PC-9 (cell line): ENCODE measurements at regions not wholly inside any gene's neighbourhood (a gene's known extent, or its start where the extent isn't known, plus 50 kb on each side); places are given as distances from the start of the nearest gene placed in this dataset.

ENCODE experiments used
- BruUV-seq: library from RNA; stranded (reverse); fragments of 400-500 nt; replicated peaks from 2 replicates; lab custom pipeline; 2021; lab: Mats Ljungman, UMichigan
- CTCF ChIA-PET: fragments of 300-600 bp; sonication (Branson Sonifier 250); formaldehyde crosslinking; loops from one replicate; lab custom pipeline; 2022; ENCODE audit warnings: antibody characterized with exemption; lab: Charles Lee
- POLR2A ChIA-PET: fragments of 300-600 bp; sonication (Branson Sonifier 250); formaldehyde crosslinking; loops from one replicate; lab custom pipeline; 2022; ENCODE audit warnings: antibody characterized with exemption; ENCODE audit not compliant: unreplicated experiment; lab: Charles Lee
- DNase-seq, 2 experiments: peaks; one replicate each; pipeline versions ENCODE4 v3.0.0 to v3.0.0-alpha.2; 2015 to 2022; ENCODE audit warnings: mixed read lengths in 1 of 2
- H2AFZ ChIP-seq: fragments of 200-600 bp; sonication (generic); 2 replicates; pipeline ENCODE4 v1.8.1; 2017; ENCODE audit warnings: antibody characterized with exemption
- H3F3A ChIP-seq: fragments of 200-600 bp; sonication (generic); 2 replicates; pipeline ENCODE4 v1.8.1; 2017; ENCODE audit warnings: antibody characterized with exemption, mild to moderate bottlenecking, low read depth; ENCODE audit not compliant: insufficient read depth
- H3K27ac ChIP-seq: fragments of 200-600 bp; sonication (generic); 2 replicates; pipeline ENCODE4 v1.6.1; 2016; ENCODE audit warnings: mixed run types
- H3K27me3 ChIP-seq: fragments of 200-600 bp; sonication (generic); 2 replicates; pipeline ENCODE4 v1.6.1; 2016; ENCODE audit warnings: low read depth, mixed run types; ENCODE audit not compliant: insufficient read depth
- H3K36me3 ChIP-seq: fragments of 200-600 bp; sonication (generic); 2 replicates; pipeline ENCODE4 v1.6.1; 2016; ENCODE audit warnings: low read depth, mixed run types
- H3K4me1 ChIP-seq: fragments of 200-600 bp; sonication (generic); replicated peaks from 2 replicates; pipeline ENCODE4 v1.6.1; 2016; ENCODE audit warnings: mixed run types; ENCODE audit not compliant: insufficient read depth
- H3K4me2 ChIP-seq: fragments of 200-600 bp; sonication (generic); 2 replicates; pipeline ENCODE4 v1.6.1; 2017; ENCODE audit warnings: mixed run types
- H3K4me3 ChIP-seq: fragments of 200-600 bp; sonication (generic); 2 replicates; pipeline ENCODE4 v1.6.1; 2016; ENCODE audit warnings: mixed run types
- H3K79me2 ChIP-seq: fragments of 200-600 bp; sonication (generic); 2 replicates; pipeline ENCODE4 v1.6.1; 2017; ENCODE audit warnings: low read depth, mixed run types
- H3K9me2 ChIP-seq: fragments of 200-600 bp; sonication (generic); 2 replicates; pipeline ENCODE4 v1.8.1; 2017; ENCODE audit warnings: mild to moderate bottlenecking; ENCODE audit not compliant: insufficient read depth
- H3K9me3 ChIP-seq: fragments of 200-600 bp; sonication (generic); 2 replicates; pipeline ENCODE4 v1.8.1; 2016; ENCODE audit warnings: low read depth; ENCODE audit not compliant: insufficient read depth
- H4K20me1 ChIP-seq: fragments of 200-600 bp; sonication (generic); 2 replicates; pipeline ENCODE4 v1.8.1; 2017; ENCODE audit not compliant: insufficient read depth
- CTCF ChIP-seq: fragments of 200-600 bp; sonication (generic); conservative IDR thresholded peaks from 2 replicates; pipeline ENCODE4 v1.6.1; 2017; ENCODE audit warnings: mixed run types, antibody characterized with exemption, mild to moderate bottlenecking, moderate library complexity
- EZH2 ChIP-seq: fragments of 200-600 bp; sonication (generic); IDR thresholded peaks from 2 replicates; pipeline ENCODE4 v1.8.0; 2017; ENCODE audit warnings: antibody characterized with exemption, low read depth
- intact Hi-C: fragments of 100-400 bp; cut with micrococcal nuclease; formaldehyde crosslinking; loops from one replicate; pipeline ENCODE4 v1.10.0; 2022; ENCODE audit not compliant: unreplicated experiment

GRCh38 chr3:164903820-164904451, 174.4 kb downstream of the SI start:
- Histone ChIP-seq H4K20me1 (no peaks in the 10 kb centered on the region), H3K4me1 (no peaks in the 10 kb centered on the region), H3K27me3 (no peaks in the 10 kb centered on the region), H3K79me2 (no peaks in the 10 kb centered on the region), H3K9me3 (no peaks in the 10 kb centered on the region), H2AFZ (no peak overlapping the region), H3K4me2 (no peak overlapping the region), H3K27ac (no peak overlapping the region), H3K9me2 (peaks cover 3% of the 10 kb centered on the region; the same call in 1 of the 2 replicates), H3F3A (no peaks in the 10 kb centered on the region), H3K4me3 (no peak overlapping the region), H3K36me3 (no peaks in the 10 kb centered on the region)
- intact Hi-C loops = no loop called here
- DNase-seq = no peak
- ChIA-PET POLR2A (no interaction called here), CTCF (no interaction called here)
- BruUV-seq = no TSS peak
- no peak for TF ChIP-seq EZH2
- TF ChIP-seq CTCF = no peak

- no peak for TF ChIP-seq EZH2
- TF ChIP-seq CTCF = no peak
- ChIA-PET CTCF (no interaction called here), POLR2A (interaction anchor here (0.6 kb wide), 1 partner anchor 697 kb away, joined by 3 read pairs; no protein-coding TSS in a partner anchor)
- peak in 1 of 2 experiments; percentile 25 for DNase-seq
- Histone ChIP-seq H2AFZ (no peak overlapping the region), H3K4me2 (no peak overlapping the region), H3K4me3 (no peak overlapping the region), H3K4me1 (no peaks in the 10 kb centered on the region), H3K36me3 (no peaks in the 10 kb centered on the region), H3K9me2 (no peaks in the 10 kb centered on the region), H3K79me2 (no peaks in the 10 kb centered on the region), H3K27me3 (no peaks in the 10 kb centered on the region), H3K27ac (no peak overlapping the region), H4K20me1 (no peaks in the 10 kb centered on the region), H3F3A (no peaks in the 10 kb centered on the region; the same call in 1 of the 2 replicates), H3K9me3 (no peaks in the 10 kb centered on the region)
- no TSS peak for BruUV-seq
- intact Hi-C loops = no loop called here
Observed at GRCh38 chr3:164897342-164897741, 181.0 kb downstream of the SI start.

GRCh38 chr3:164890061-164890460, 188.2 kb downstream of the SI start:
- no peaks in the 10 kb centered on the region; the same call in 1 of the 2 replicates for H3F3A ChIP-seq
- H2AFZ ChIP-seq = no peak overlapping the region
- H3K4me2 ChIP-seq = no peak overlapping the region
- no peak for DNase-seq
- H3K36me3 ChIP-seq = no peaks in the 10 kb centered on the region
- no peak overlapping the region for H3K4me3 ChIP-seq
- ChIA-PET POLR2A (no interaction called here), CTCF (no interaction called here)
- no peaks in the 10 kb centered on the region for H3K9me3 ChIP-seq
- H3K27ac ChIP-seq = no peak overlapping the region
- no peaks in the 10 kb centered on the region for H3K9me2 ChIP-seq
- H3K27me3 ChIP-seq = no peaks in the 10 kb centered on the region
- intact Hi-C loops = no loop called here
- TF ChIP-seq EZH2 = no peak
- TF ChIP-seq CTCF = no peak
- H3K79me2 ChIP-seq = no peaks in the 10 kb centered on the region
- H4K20me1 ChIP-seq = no peaks in the 10 kb centered on the region
- no TSS peak for BruUV-seq
- no peaks in the 10 kb centered on the region for H3K4me1 ChIP-seq
